HG03354 (cell line): ENCODE measurements at regions not wholly inside any gene's neighbourhood (a gene's known extent, or its start where the extent isn't known, plus 50 kb on each side); places are given as distances from the start of the nearest gene placed in this dataset.

ENCODE experiments used
- ATAC-seq: cut with Tn5 transposase; IDR thresholded peaks from one replicate; pipeline ENCODE4 v1.9.1; 2021; ENCODE audit warnings: mild to moderate bottlenecking; ENCODE audit not compliant: unreplicated experiment, poor library complexity, severe bottlenecking

DNA sequence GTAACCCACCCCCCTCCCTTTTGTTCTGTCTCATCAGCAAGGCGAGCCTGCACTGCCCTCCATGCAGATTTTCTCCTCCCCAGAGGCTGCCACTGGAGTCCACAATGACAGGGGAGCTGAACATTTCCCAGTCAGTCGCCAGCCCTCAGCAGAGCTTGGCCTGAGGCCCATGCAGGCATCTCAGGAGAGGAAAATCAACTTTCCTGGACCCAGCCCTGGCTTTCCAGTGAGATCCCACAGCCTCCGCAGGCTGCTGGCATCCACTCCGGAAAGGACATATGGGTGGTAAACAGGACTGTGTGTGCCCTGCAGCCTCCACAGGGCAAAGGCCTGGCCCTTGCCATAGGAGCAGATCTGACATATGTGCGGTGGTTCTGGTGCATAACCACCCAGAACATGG lies 253.8 kb downstream of the TNS1 start:
- no peak for ATAC-seq

DNA sequence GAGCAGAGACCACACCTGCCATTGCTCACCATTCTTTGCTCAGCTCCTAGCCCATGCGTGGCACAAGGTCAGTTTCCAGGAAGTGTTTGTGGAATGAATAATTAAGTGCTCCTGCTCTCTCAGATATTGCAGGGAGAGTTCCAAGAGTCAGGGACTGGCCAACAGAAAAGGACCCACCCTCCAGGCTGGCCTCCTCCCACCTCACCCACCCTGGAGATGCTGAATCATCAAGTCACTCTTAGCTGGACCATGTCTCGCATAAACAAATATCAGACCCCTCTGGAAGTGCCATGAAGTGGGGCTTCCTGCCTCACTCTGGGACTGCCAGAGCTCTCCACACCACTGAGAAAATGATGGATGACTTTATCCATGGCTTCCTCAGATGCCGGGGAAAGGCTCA lies 256.0 kb downstream of the TNS1 start:
- no peak for ATAC-seq

DNA sequence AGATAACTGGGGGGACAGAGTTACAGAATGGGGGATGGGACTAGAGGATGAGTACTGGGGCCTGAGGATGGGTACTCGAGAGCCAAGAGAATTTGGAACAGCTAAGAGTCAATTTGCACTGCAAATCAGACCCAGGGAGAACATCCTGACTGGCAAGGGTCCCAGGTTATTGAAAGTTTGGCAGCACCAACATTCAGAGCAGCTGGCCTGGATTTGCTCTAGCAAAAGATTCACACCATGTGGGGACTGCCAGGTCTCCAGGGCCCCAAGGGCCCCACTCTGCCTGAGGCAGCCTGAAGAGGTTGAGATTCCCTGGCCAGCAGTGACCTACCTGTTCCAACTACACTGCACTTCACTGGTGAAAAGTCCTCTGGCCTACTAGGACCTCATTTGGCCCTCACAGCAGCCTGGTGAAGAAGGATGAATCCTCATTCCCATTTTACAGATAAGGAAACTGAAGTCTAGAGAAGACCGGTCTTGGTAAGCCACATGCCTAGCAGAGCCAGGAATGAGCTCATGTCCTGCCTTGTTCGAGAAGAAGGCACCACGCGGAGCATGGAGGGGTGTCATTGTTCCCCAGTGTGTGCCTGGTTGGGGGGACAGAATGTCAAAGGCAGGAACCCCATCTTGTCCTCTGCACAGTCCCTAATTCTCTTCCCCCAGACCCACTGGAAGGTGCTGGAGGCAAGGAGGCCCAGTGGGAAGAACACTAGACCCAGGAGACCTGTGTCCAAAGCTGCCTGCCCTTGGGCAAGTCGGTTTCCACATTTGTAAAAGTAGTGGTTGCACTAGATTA lies 258.6 kb downstream of the TNS1 start:
- ATAC-seq: no peak

GRCh38 chr2:217743407-217743806 lies 259.4 kb downstream of the TNS1 start:
- no peak for ATAC-seq

GRCh38 chr2:217742841-217743240 lies 260.0 kb downstream of the TNS1 start:
- no peak for ATAC-seq

DNA sequence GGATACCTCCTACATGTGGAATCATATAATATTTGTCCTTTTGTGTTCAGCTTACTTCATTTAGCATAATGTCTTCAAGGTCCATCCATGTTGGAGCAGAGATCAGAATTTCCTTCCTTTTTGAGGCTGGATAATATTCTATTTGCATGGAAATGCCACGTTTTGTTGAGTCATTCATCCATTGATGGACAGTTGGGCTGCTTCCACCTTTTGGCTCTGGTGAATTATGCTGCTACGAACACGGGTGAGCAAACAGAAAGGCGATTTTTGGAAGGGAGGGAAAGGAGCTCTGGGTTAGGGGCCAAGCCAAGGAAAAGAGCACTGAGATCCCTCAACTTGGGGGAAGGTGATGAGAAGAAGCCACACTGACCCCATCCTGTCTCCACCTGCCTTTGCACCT lies 260.5 kb downstream of the TNS1 start:
- no peak for ATAC-seq

DNA sequence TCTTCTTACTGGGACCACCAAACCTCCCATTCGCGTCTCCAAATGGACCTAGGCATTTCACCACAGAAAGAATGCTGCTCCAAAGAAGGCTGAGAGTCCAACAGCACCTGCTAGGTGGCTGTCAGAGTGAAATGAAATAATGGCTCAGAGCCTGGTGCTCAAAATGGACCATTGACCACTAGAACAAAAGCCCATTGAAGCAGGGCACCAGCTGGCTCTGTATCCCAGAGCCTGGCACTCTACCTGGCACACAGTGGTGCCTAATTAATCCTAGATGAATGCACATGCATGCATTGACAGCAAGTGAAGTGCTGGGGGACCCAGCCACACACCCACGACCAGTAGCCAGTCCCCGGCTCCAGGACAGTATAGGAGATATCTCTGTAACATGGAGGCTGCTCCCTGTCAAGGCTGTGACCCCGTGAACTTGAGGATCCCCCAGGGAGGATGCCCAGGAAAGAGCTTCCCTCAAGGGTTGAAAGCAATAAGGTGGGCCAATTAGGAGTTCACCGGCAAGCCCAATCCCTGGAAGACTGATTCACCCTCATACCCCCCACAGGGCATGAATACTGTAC lies 261.3 kb downstream of the TNS1 start:
- no peak for ATAC-seq

- no peak for ATAC-seq
Measured at GRCh38 chr2:217740756-217741155, 262.0 kb downstream of the TNS1 start.

GRCh38 chr2:217740178-217740577 lies 262.6 kb downstream of the TNS1 start:
- no peak for ATAC-seq

DNA sequence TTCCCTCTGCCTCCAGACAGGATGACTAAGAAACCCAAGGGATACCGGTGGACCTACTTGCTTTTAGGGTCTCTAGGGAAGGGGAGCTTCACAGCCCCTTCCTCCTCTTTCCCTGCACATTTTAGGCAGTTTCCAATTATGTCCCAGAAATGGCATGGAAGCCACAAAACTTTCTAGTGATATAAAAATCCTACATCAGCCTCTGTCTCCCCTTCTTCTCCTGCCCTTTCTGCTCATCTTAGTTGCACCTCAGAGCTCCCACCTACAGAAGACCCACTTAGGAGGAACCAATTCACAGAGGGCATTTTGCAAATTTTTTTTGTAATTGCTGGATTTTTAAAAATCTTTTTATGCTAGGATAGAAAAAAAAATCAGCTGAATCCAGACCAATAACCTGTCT lies 263.1 kb downstream of the TNS1 start:
- no peak for ATAC-seq

- ATAC-seq: no peak
Measured at GRCh38 chr2:217738061-217738460, 264.7 kb downstream of the TNS1 start.

GRCh38 chr2:217736776-217737550 lies 265.8 kb downstream of the TNS1 start:
- ATAC-seq: no peak

- ATAC-seq: no peak
Measured at GRCh38 chr2:217735899-217736298, 266.9 kb downstream of the TNS1 start.

GRCh38 chr2:217735034-217735433 lies 267.8 kb downstream of the TNS1 start:
- no peak for ATAC-seq

DNA sequence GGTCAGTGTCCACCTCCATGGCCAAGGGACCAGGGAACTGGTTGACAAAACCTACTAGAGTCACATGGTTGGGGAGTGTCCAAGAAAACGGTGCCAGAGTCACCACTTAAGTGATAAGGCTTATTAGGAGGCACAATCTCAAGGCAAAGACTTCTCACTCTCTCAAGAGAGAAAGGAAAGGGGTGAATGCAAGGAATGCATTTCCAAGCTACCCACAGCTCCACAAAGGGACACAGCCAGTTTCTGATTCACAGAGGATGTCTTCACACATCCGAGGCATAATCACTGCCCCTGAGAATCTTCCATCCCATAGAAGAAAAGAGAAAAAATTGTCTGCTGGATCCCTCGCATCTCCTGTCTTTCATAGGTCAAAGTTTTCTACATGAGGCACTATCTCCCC lies 269.3 kb downstream of the TNS1 start:
- ATAC-seq: no peak

DNA sequence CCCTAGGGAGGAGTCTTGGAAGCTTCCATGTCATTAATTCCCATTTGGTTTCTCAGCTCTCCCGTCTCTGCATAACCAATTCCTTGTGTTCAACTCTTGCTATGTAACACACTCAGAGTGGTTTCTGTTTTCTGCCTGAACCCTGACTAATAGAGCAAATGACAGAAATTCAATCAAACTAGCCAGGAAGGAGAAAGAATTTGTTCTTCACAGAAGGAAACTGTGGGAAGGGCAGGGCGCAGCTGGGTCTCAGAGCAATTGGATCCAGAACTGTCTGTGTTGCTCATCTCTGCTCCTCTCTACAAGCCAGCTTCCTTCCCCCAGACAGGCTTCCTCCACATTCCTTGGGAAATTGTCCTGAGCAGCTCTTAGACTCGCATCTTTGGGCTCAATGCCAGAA lies 269.8 kb downstream of the TNS1 start:
- ATAC-seq: no peak

DNA sequence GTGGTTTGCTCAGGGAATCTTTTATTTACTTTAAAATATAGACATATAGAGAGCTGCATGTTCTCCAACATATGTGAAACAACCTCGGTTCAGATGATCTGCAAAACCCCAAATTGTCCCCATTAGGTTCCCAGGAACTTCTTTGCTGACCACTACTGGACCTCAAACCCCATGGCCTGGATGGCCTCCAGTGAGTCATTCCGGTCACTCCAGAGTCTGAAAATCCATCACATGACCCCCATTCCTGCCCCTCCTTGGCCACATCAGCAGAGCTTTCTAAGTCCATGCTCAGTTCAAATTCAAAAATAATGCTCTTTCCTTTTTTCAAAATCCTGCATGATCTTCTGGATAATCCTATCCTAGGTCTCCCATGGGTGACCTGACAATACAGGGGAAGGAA lies 271.0 kb downstream of the TNS1 start:
- ATAC-seq: no peak

- ATAC-seq: no peak
Measured at GRCh38 chr2:217729421-217730053, 273.3 kb downstream of the TNS1 start.

DNA sequence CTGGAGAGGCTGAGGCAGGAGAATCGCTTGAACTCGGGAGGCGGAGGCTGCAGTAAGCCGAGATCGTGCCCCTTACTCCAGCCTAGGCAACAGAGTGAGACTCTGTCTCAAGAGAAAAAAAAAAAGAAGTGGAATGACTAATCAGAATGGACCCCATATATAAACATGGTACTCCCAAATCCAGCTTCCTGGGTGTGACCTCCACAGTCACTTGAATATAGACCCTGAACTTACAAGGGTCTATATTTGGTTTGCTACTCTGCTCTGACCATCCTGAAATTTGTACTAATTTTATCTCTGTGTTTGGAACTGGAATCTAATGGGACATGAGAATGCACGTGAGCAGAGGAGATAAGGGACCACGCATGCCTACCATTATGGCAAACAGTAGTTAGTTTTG lies 275.0 kb downstream of the TNS1 start:
- ATAC-seq: no peak

- ATAC-seq: no peak
Measured at GRCh38 chr2:217725409-217725808, 277.4 kb downstream of the TNS1 start.
